ENCODE measurements at regions not wholly inside any gene's neighbourhood (a gene's known extent, or its start where the extent isn't known, plus 50 kb on each side); places are given as distances from the start of the nearest gene placed in this dataset.

GRCh38 chr6:126905917-126906316, 212.6 kb upstream of the RSPO3 start:
- CTCF ChIA-PET: no interaction called here
- TF ChIP-seq ELF4 (IDR thresholded peaks at IDR 0.05): no peak
- no peak for TF ChIP-seq SUZ12 (IDR thresholded peaks at IDR 0.05)
- no peak for TF ChIP-seq FOXA1 (IDR thresholded peaks at IDR 0.05)
- no peak for TF ChIP-seq FOXK2 (IDR thresholded peaks at IDR 0.05)
- TF ChIP-seq SP1 (IDR thresholded peaks at IDR 0.05): no peak
- DNase-seq (ENCODE audit: extremely low spot score): peak; percentile 40
- POLR2A ChIA-PET: no interaction called here

- DNase-seq (ENCODE audit: extremely low spot score): no peak
- POLR2A ChIA-PET: no interaction called here
- TF ChIP-seq FOXK2 (IDR thresholded peaks at IDR 0.05) (no peak), LEF1 (IDR thresholded peaks at IDR 0.05; ENCODE audit: borderline replicate concordance) (no peak), L3MBTL2 (conservative IDR thresholded peaks at IDR 0.05) (no peak), NFRKB (IDR thresholded peaks at IDR 0.05) (no peak), SP1 (IDR thresholded peaks at IDR 0.05) (no peak), PKNOX1 (IDR thresholded peaks at IDR 0.05) (no peak), ARNT (IDR thresholded peaks at IDR 0.05) (no peak), HDGF (IDR thresholded peaks at IDR 0.05; ENCODE audit: borderline replicate concordance) (no peak), TARDBP (IDR thresholded peaks at IDR 0.05) (no peak), BHLHE40 (IDR thresholded peaks at IDR 0.05; ENCODE audit: borderline replicate concordance) (no peak), FOXA1 (IDR thresholded peaks at IDR 0.05) (no peak), ELF4 (IDR thresholded peaks at IDR 0.05) (no peak), SUZ12 (IDR thresholded peaks at IDR 0.05) (no peak), FOXM1 (IDR thresholded peaks at IDR 0.05; ENCODE audit: borderline replicate concordance) (no peak), CTBP1 (IDR thresholded peaks at IDR 0.05; ENCODE audit: borderline replicate concordance) (no peak), ZNF384 (IDR thresholded peaks at IDR 0.05) (no peak)
- CTCF ChIA-PET: no interaction called here
These were observed 211.2 kb upstream of the RSPO3 start for GRCh38 chr6:126907312-126907711.

GRCh38 chr6:126907996-126908395, 210.5 kb upstream of the RSPO3 start:
- DNase-seq (ENCODE audit: extremely low spot score): no peak
- POLR2A ChIA-PET: no interaction called here
- no peak for TF ChIP-seq SP1 (IDR thresholded peaks at IDR 0.05)
- TF ChIP-seq CTBP1 (IDR thresholded peaks at IDR 0.05; ENCODE audit: borderline replicate concordance): no peak
- CTCF ChIA-PET: no interaction called here

- TF ChIP-seq ZNF384 (IDR thresholded peaks at IDR 0.05): no peak
- TF ChIP-seq HDGF (IDR thresholded peaks at IDR 0.05; ENCODE audit: borderline replicate concordance): no peak
- no peak for TF ChIP-seq CTBP1 (IDR thresholded peaks at IDR 0.05; ENCODE audit: borderline replicate concordance)
- no peak for TF ChIP-seq NFRKB (IDR thresholded peaks at IDR 0.05)
- TF ChIP-seq ARNT (IDR thresholded peaks at IDR 0.05): no peak
- no peak for TF ChIP-seq SUZ12 (IDR thresholded peaks at IDR 0.05)
- no peak for TF ChIP-seq FOXA1 (IDR thresholded peaks at IDR 0.05)
- no peak for TF ChIP-seq FOXM1 (IDR thresholded peaks at IDR 0.05; ENCODE audit: borderline replicate concordance)
- no peak for TF ChIP-seq FOXK2 (IDR thresholded peaks at IDR 0.05)
- no peak for TF ChIP-seq SP1 (IDR thresholded peaks at IDR 0.05)
- ChIA-PET CTCF (no interaction called here), POLR2A (no interaction called here)
- no peak for DNase-seq (ENCODE audit: extremely low spot score)
These were observed 209.0 kb upstream of the RSPO3 start for GRCh38 chr6:126909493-126909892.

- TF ChIP-seq ARNT (IDR thresholded peaks at IDR 0.05) (no peak), SP1 (IDR thresholded peaks at IDR 0.05) (no peak), HDGF (IDR thresholded peaks at IDR 0.05; ENCODE audit: borderline replicate concordance) (no peak), FOXM1 (IDR thresholded peaks at IDR 0.05; ENCODE audit: borderline replicate concordance) (no peak), SUZ12 (IDR thresholded peaks at IDR 0.05) (no peak), LEF1 (IDR thresholded peaks at IDR 0.05; ENCODE audit: borderline replicate concordance) (no peak), L3MBTL2 (conservative IDR thresholded peaks at IDR 0.05) (no peak), FOXA1 (IDR thresholded peaks at IDR 0.05) (no peak), PKNOX1 (IDR thresholded peaks at IDR 0.05) (no peak), TARDBP (IDR thresholded peaks at IDR 0.05) (no peak), CTBP1 (IDR thresholded peaks at IDR 0.05; ENCODE audit: borderline replicate concordance) (no peak), NFRKB (IDR thresholded peaks at IDR 0.05) (no peak), FOXK2 (IDR thresholded peaks at IDR 0.05) (no peak), ELF4 (IDR thresholded peaks at IDR 0.05) (no peak), BHLHE40 (IDR thresholded peaks at IDR 0.05; ENCODE audit: borderline replicate concordance) (no peak), ZNF384 (IDR thresholded peaks at IDR 0.05) (no peak)
- CTCF ChIA-PET: interaction anchor here (0.6 kb wide), 1 partner anchor 1330 kb away, joined by 6 read pairs; no protein-coding TSS in a partner anchor
- no peak for DNase-seq (ENCODE audit: extremely low spot score)
- POLR2A ChIA-PET: no interaction called here
These were observed 204.8 kb upstream of the RSPO3 start for GRCh38 chr6:126913651-126914050.

GRCh38 chr6:126914172-126914571, 204.3 kb upstream of the RSPO3 start:
- no peak for TF ChIP-seq FOXM1 (IDR thresholded peaks at IDR 0.05; ENCODE audit: borderline replicate concordance)
- no peak for TF ChIP-seq BHLHE40 (IDR thresholded peaks at IDR 0.05; ENCODE audit: borderline replicate concordance)
- no peak for TF ChIP-seq ZNF384 (IDR thresholded peaks at IDR 0.05)
- TF ChIP-seq CTBP1 (IDR thresholded peaks at IDR 0.05; ENCODE audit: borderline replicate concordance): no peak
- TF ChIP-seq FOXA1 (IDR thresholded peaks at IDR 0.05): no peak
- TF ChIP-seq L3MBTL2 (conservative IDR thresholded peaks at IDR 0.05): no peak
- TF ChIP-seq PKNOX1 (IDR thresholded peaks at IDR 0.05): no peak
- no peak for TF ChIP-seq NFRKB (IDR thresholded peaks at IDR 0.05)
- no peak for TF ChIP-seq HDGF (IDR thresholded peaks at IDR 0.05; ENCODE audit: borderline replicate concordance)
- no peak for TF ChIP-seq FOXK2 (IDR thresholded peaks at IDR 0.05)
- POLR2A ChIA-PET: no interaction called here
- DNase-seq (ENCODE audit: extremely low spot score): no peak
- CTCF ChIA-PET: no interaction called here

GRCh38 chr6:126914801-126915200, 203.7 kb upstream of the RSPO3 start:
- TF ChIP-seq ELF4 (IDR thresholded peaks at IDR 0.05): no peak
- no peak for TF ChIP-seq CTBP1 (IDR thresholded peaks at IDR 0.05; ENCODE audit: borderline replicate concordance)
- TF ChIP-seq L3MBTL2 (conservative IDR thresholded peaks at IDR 0.05): no peak
- TF ChIP-seq NFRKB (IDR thresholded peaks at IDR 0.05): no peak
- no peak for TF ChIP-seq BHLHE40 (IDR thresholded peaks at IDR 0.05; ENCODE audit: borderline replicate concordance)
- TF ChIP-seq SP1 (IDR thresholded peaks at IDR 0.05): no peak
- TF ChIP-seq FOXM1 (IDR thresholded peaks at IDR 0.05; ENCODE audit: borderline replicate concordance): no peak
- TF ChIP-seq FOXK2 (IDR thresholded peaks at IDR 0.05): no peak
- TF ChIP-seq LEF1 (IDR thresholded peaks at IDR 0.05; ENCODE audit: borderline replicate concordance): no peak
- ChIA-PET POLR2A (no interaction called here), CTCF (no interaction called here)
- no peak for DNase-seq (ENCODE audit: extremely low spot score)

Measured in HEK293T (cell line).